GM19324 (cell line): ENCODE measurements at regions not wholly inside any gene's neighbourhood (a gene's known extent, or its start where the extent isn't known, plus 50 kb on each side); places are given as distances from the start of the nearest gene placed in this dataset.
"Not testable (repeated sequence)": the region's sequence is repeated elsewhere in the genome, so short reads cannot be mapped to it uniquely, and the experiment has no call there.

Experiments
- ATAC-seq: cut with Tn5 transposase; IDR thresholded peaks from one replicate; pipeline ENCODE4 v1.9.1; 2021; ENCODE audit warnings: mild to moderate bottlenecking, moderate library complexity; ENCODE audit not compliant: unreplicated experiment, low FRiP score

GRCh38 chr15:22519213-22519612 lies 60.5 kb downstream of the GOLGA6L22 start:
- not testable (repeated sequence) for ATAC-seq

- not testable (repeated sequence) for ATAC-seq
Observed at GRCh38 chr15:22526537-22526936, 67.8 kb downstream of the GOLGA6L22 start.

DNA sequence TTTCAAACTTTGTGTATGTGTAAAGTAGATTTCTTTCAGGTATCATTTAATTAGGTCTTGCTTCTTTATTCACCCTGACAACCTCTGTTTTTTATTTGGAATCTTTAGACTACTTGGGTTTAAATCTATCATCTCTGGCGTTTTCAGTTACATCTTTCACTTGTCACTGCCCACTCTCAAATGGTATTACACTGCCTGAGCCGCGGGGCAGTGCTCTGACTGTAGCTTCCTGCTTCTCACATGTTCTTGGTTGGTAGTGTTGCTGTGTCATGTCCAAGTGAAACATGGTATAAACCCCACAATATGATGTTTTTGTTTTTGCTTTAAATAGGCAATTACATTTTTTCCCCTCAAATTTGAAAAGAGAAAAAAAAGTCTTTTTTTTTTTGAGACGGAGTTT lies 68.3 kb downstream of the GOLGA6L22 start:
- ATAC-seq: not testable (repeated sequence)

- not testable (repeated sequence) for ATAC-seq
Observed at GRCh38 chr15:22529200-22529599, 70.5 kb downstream of the GOLGA6L22 start.

DNA sequence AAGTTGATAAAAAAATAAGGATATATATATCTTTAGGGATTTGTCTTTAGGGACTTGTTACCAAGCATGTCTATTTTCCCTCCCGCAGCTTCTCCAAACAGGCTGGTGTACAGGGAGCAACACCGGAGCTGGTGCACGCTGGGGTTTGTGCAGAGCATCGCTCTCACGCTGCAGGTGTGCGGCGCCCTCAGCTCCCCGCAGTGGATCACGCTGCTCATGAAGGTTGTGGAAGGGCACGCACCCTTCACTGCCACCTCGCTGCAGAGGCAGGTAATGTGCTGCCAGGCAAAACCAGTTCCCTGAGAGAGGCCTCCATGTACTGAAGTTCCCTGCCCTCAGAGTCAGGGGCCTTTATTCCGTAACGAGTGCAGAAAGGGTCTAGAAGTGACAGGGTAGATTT lies 101.0 kb downstream of the GOLGA6L22 start:
- not testable (repeated sequence) for ATAC-seq

GRCh38 chr15:22561716-22562115 lies 103.0 kb downstream of the GOLGA6L22 start:
- not testable (repeated sequence) for ATAC-seq

GRCh38 chr15:22566510-22566909 lies 107.8 kb downstream of the GOLGA6L22 start:
- ATAC-seq: not testable (repeated sequence)

- ATAC-seq: not testable (repeated sequence)
Observed at GRCh38 chr15:22569486-22569885, 110.8 kb downstream of the GOLGA6L22 start.

GRCh38 chr15:22572152-22572735 lies 113.5 kb downstream of the GOLGA6L22 start:
- not testable (repeated sequence) for ATAC-seq

- ATAC-seq: not testable (repeated sequence)
Observed at GRCh38 chr15:22572792-22573191, 114.1 kb downstream of the GOLGA6L22 start.

DNA sequence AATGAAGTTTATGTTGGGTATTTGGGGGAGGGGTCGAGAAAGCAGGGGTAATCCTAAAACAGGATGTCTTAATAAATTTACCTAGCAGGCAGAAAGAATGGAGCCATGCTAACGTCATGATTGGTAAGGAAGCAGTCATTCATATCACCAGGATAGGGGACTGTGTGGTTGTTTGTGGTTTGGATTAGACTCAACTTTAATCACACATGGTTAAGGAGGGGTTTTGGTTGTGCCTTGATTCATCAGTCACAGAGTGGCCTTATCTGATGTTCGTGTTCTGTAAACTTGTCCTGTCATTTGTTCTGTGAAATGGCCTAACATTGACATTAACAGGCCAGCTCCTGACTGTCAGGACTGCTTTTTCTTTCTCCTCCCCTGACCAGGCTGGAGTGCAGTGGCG lies 119.1 kb downstream of the GOLGA6L22 start:
- ATAC-seq: not testable (repeated sequence)

DNA sequence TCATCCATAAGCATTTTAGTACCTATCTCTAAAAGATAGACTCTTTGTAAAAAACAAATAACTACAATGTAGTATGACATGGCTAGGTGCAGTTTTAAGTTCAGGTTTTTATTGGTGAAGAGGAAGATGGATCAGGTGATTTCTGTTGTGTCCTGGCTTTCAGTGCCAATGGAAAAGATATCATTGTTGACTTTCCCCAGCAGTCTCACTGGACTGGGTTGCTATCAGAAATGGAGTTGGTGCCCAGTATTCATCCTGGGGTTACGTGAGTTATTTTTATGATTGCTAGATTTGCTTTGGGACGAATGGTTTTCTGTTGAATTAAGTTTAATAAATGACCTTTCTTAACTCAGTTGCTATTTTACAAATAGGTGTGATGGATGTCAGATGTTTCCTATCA lies 120.5 kb downstream of the GOLGA6L22 start:
- not testable (repeated sequence) for ATAC-seq

GRCh38 chr15:22587391-22587790 lies 128.7 kb downstream of the GOLGA6L22 start:
- not testable (repeated sequence) for ATAC-seq

GRCh38 chr15:22598552-22598951 lies 139.8 kb downstream of the GOLGA6L22 start:
- ATAC-seq: not testable (repeated sequence)

GRCh38 chr15:22599526-22600320 lies 141.0 kb downstream of the GOLGA6L22 start:
- ATAC-seq: not testable (repeated sequence)

DNA sequence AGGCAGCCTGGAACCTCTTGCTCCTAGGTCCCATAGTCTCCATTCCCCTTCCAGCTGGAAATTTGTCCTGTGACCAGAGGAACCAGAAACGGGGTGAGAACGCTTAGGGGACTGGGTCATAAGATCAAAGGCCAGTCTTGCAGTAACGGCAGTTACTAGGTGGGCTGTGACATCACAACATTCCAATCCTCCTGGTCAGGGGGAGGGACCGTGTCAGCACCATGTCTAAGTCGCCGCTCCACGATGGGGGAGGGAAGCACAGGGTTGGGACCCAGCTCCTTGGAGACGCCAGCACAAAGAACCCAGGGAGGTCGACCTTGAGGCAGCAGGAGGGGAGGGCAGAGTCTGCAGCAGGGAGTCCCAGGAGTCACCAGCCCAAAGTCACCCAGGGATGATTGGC lies 158.3 kb downstream of the GOLGA6L22 start:
- ATAC-seq: not testable (repeated sequence)

- not testable (repeated sequence) for ATAC-seq
Observed at GRCh38 chr15:22631789-22632188, 154.7 kb upstream of the NIPA1 start.

DNA sequence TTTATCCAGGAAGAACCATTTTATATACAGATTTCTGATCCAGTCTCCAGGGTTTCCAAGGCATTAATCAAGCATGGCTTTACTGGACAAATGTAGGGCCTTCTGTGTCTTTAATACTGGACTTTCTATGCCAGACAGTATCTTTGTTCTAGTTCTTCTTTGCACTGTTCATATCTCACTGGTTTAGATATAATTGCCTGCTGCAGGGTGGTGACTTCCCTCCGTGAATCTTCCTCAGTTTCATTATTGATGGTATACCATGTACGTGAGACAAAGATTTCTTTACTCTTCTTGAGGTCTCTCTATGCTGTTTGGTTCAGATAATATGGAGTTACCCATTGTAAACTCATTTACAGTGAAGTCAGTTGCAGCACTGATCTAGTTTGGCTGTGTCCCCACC lies 146.5 kb upstream of the NIPA1 start:
- ATAC-seq: not testable (repeated sequence)

GRCh38 chr15:22649458-22649857 lies 137.0 kb upstream of the NIPA1 start:
- ATAC-seq: not testable (repeated sequence)

DNA sequence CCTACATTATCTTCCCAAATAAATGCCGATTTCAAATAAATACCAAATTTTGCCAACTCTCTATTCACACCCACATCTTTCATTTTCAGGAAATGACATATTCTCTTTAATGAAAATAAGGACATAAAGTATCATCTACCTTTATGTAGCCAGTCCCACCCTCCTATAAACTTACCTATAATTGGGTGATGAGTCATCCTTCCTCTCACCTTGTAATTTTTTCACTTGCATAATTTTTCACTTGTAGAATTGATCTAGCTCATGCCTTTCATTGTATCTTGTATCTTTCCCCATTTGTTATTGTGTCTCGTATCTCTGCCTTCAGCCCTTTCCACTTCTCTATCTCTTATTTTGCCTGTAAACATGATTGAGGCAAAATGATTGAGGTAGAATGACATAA lies 135.3 kb upstream of the NIPA1 start:
- ATAC-seq: not testable (repeated sequence)

- peak; percentile 84 for ATAC-seq
Observed at GRCh38 chr15:22664294-22665058, 122.0 kb upstream of the NIPA1 start.
